ENCODE measurements at regions not wholly inside any gene's neighbourhood (a gene's known extent, or its start where the extent isn't known, plus 50 kb on each side); places are given as distances from the start of the nearest gene placed in this dataset.
A peak's percentile ranks its signal among the peaks of the same experiment; 100 is the strongest.
"Not testable (repeated sequence)": the region's sequence is repeated elsewhere in the genome, so short reads cannot be mapped to it uniquely, and the experiment has no call there.

DNA sequence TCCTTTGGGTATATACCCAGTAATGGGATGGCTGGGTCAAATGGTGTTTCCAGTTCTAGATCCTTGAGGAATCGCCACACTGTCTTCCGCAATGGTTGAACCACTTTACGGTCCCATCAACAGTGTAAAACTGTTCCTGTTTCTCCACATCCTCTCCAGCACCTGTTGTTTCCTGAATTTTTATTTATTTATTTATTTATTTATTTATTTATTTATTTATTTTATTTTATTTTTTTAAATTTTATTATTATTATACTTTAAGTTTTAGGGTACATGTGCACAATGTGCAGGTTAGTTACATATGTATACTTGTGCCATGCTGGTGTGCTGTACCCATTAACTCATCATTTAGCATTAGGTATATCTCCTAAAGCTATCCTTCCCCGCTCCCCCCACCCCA lies 456.0 kb downstream of the SEMA3D start:
- not testable (repeated sequence) for DNase-seq (ENCODE audit: low spot score)

GRCh38 chr7:84729284-84729683 lies 457.6 kb downstream of the SEMA3D start:
- DNase-seq (ENCODE audit: low spot score) = no peak

GRCh38 chr7:84722734-84723133 lies 464.1 kb downstream of the SEMA3D start:
- DNase-seq (ENCODE audit: low spot score) = no peak

GRCh38 chr7:84722086-84722485 lies 464.8 kb downstream of the SEMA3D start:
- no peak for DNase-seq (ENCODE audit: low spot score)

GRCh38 chr7:84720456-84721097 lies 466.3 kb downstream of the SEMA3D start:
- no peak for DNase-seq (ENCODE audit: low spot score)

DNA sequence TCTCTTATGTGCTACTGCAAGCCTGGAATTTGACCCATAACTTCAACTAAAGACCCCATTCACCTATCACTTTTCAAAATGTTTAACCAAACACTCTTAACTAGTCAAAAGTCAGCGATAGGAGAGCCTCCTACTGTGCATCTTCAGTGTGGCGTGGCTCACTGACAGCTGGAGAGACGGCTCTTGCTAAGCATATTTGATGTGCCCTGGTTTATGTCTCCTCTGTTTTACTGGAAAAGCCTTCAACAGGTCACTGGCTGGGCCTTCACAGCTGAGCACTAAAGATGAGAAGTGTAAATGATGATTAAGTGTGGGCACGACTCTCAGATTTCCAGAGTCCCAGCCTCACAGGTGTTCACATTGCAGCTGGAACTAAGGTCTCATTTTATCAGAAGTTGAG lies 472.1 kb downstream of the SEMA3D start:
- DNase-seq (ENCODE audit: low spot score) = no peak

- DNase-seq (ENCODE audit: low spot score) = no peak
Measured at GRCh38 chr7:84712374-84713121, 474.3 kb downstream of the SEMA3D start.

DNA sequence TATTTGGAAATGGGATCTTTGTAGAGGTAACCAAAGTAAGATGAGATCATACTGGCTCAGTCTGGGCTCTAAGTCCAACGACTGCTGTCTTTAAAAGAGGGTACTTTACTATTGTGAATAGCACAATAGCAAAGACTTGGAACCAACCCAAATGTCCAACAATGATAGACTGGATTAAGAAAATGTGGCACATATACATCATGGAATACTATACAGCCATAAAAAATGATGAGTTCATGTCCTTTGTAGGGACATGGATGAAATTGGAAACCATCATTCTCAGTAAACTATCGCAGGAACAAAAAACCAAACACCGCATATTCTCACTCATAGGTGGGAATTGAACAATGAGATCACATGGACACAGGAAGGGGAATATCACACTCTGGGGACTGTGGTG lies 476.3 kb downstream of the SEMA3D start:
- DNase-seq (ENCODE audit: low spot score) = not testable (repeated sequence)

- no peak for DNase-seq (ENCODE audit: low spot score)
Measured at GRCh38 chr7:84705706-84706105, 481.1 kb downstream of the SEMA3D start.

- DNase-seq (ENCODE audit: low spot score) = no peak
Measured at GRCh38 chr7:84705079-84705478, 481.8 kb downstream of the SEMA3D start.

DNA sequence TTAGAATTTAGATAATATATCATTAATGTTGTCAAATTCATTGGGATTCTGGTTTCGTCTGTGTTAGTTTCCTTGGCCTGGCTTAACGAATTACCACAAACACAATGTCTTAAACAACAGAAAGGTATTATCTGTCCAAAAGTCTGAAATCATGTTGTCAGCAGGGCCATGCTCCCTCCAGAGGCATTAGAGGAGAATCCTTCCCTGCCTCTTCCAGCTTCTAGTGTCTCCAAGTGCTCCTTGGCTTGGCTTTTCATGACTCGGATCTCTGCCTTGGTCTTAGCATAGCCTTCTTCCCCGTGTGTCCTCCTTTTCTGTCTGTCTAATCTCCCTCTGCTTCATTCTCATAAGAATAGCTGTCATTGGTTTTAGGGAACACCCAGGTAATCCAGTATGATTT lies 482.5 kb downstream of the SEMA3D start:
- no peak for DNase-seq (ENCODE audit: low spot score)

DNA sequence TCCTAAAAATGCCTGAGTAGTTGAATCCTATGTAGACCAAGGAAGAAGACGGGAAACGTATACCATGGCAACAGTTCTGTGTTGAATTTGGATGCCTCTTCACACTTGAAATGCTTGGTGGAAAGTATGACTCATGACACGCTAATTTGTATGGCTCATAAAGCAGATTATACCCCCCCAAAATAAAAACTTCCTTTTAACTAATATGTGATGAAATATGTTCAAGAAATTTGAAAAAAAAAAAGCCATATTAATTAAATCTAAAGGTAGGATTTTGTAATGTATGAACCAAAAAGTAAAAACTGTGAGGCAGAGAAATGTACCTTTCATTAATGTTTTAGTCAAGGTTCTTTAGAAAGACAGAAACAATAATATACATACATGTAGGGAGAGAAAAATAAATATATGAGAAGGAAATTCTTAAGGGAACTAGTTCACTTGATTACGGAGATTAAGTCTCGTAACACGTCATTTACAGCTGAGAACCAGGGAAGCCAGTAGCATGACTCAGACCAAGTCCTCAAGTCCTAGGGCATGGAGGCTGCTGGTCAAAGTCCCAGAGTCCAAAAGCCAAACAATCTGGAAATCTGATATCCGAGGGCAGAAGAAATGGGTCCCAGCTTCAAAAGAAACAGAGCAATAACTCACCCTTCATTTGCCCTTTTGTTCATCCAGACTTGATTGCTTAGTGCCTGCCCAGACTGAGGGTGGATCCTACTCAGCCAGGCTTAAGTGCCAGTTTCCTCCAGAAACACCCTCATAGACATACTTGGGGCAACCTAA lies 485.1 kb downstream of the SEMA3D start:
- no peak for DNase-seq (ENCODE audit: low spot score)

- DNase-seq (ENCODE audit: low spot score) = no peak
Measured at GRCh38 chr7:84700563-84701370, 486.1 kb downstream of the SEMA3D start.

DNA sequence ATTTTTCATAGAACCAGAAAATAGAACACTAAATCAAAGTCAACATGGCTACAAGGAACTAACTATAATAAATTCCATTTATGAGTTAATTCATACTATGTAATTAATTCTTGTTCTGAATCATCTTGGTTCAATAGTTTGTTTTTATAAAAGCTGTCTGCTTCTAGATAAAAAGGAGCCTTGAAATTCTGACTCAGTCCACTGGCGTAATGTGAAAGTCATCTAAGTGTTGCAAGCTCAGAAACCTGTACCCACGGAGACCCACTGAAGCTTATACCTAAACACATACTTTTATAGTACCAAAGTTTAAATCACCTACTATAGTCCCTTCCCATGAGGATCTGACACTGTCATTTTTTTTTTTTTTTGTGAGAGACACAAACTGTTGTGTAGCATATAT lies 489.4 kb downstream of the SEMA3D start:
- no peak for DNase-seq (ENCODE audit: low spot score)

DNA sequence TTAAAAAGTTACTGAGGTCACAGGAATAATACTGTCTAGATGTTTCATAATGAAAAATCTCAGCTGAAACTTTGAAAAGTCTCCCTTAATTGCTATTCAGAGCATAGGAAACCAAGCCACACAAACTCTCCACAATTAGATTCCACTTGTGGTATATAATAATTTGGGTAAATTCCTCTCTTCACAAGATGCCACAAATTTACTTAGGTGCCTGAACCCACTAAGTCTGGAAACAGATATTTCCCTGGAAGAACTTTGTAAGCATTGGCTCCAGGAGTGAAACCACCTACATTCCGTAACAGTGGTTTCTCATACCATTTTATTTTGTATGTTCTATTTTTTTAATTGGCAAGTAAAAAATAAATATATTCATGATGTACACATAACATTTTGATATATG lies 493.4 kb downstream of the SEMA3D start:
- DNase-seq (ENCODE audit: low spot score) = no peak

GRCh38 chr7:84688671-84689070 lies 494.1 kb upstream of the SEMA3A start:
- no peak for DNase-seq (ENCODE audit: low spot score)

GRCh38 chr7:84686373-84686772 lies 491.8 kb upstream of the SEMA3A start:
- DNase-seq (ENCODE audit: low spot score) = no peak

- DNase-seq (ENCODE audit: low spot score) = no peak
Measured at GRCh38 chr7:84684836-84685480, 490.4 kb upstream of the SEMA3A start.

DNA sequence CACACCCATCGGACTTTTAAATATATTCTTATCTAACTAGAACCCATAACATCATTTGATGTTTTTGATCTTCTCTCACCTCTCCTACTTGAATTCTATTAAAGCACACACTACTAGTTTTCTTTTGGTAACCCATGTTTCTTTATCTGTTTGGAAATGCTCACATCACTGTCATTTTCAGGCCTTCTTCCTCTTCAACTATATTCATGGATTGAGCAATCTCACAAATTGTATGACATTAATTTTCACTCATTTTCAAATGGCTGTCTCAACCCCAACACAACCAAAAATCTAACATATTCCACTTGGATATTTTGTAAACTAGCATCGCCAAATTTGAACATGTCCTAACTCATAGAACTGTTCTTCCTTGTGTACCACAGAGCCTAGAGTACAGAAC lies 488.0 kb upstream of the SEMA3A start:
- DNase-seq (ENCODE audit: low spot score) = no peak

GRCh38 chr7:84678841-84679240 lies 484.3 kb upstream of the SEMA3A start:
- DNase-seq (ENCODE audit: low spot score) = no peak

DNA sequence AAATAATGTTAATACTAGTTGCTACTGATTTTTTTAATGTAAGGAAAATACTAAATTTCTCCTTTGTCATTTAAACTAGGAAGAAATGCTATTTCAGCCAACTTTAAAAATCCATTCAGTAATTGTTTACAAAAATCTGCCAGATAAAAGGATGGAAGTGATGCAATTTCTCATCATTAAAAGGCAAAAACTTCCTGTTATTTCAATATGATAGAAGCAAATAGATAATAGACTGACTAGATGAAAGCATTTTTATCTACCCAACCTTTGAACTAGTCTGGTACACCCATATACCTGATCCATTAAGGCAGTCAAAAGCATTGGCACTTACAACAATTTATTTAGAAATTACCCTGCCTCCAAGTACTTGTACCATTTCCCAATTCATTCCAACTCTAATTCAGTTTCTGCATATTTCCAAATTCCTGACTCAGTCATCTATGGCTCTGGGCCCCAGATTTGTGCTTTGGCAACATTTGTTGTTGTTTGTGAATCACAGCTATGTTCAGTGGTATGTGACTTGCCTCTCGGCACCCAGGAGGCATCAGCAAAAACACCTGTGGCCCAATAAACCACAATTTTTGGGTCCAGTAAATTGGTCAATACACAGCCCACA lies 482.6 kb upstream of the SEMA3A start:
- DNase-seq (ENCODE audit: low spot score) = peak; percentile 15
